Loucy (cell line): ENCODE measurements at regions not wholly inside any gene's neighbourhood (a gene's known extent, or its start where the extent isn't known, plus 50 kb on each side); places are given as distances from the start of the nearest gene placed in this dataset.

ENCODE experiments used
- H2AFZ ChIP-seq: fragments of 200-600 bp; sonication (generic); 2 replicates; pipeline ENCODE4 v1.6.0; 2016; ENCODE audit warnings: antibody characterized with exemption, mild to moderate bottlenecking, low read length, moderate library complexity
- H3F3A ChIP-seq: fragments of 200-600 bp; 2 replicates; pipeline ENCODE4 v1.6.0; 2016; ENCODE audit warnings: antibody characterized with exemption, low read depth, mild to moderate bottlenecking
- H3K27me3 ChIP-seq: fragments of 200-600 bp; sonication (generic); 2 replicates; pipeline ENCODE4 v1.6.1; 2014; ENCODE audit warnings: low read length, mild to moderate bottlenecking; ENCODE audit not compliant: insufficient read depth, poor library complexity, severe bottlenecking
- H3K36me3 ChIP-seq: fragments of 200-600 bp; sonication (generic); 2 replicates; pipeline ENCODE4 v1.6.1; 2016; ENCODE audit warnings: low read length; ENCODE audit not compliant: insufficient read depth
- H3K4me1 ChIP-seq: fragments of 200-600 bp; sonication (generic); 2 replicates; pipeline ENCODE4 v1.5.1; 2014; ENCODE audit warnings: low read length, mild to moderate bottlenecking; ENCODE audit not compliant: insufficient read depth, poor library complexity, severe bottlenecking
- H3K4me2 ChIP-seq: fragments of 200-600 bp; sonication (generic); 2 replicates; pipeline ENCODE4 v1.6.0; 2014; ENCODE audit warnings: antibody characterized with exemption, low read length, low read depth, mild to moderate bottlenecking; ENCODE audit not compliant: poor library complexity, severe bottlenecking
- H3K4me3 ChIP-seq: fragments of 200-600 bp; sonication (generic); 2 replicates; pipeline ENCODE4 v1.5.1; 2014; ENCODE audit warnings: low read length, mild to moderate bottlenecking, mixed read lengths; ENCODE audit not compliant: poor library complexity, severe bottlenecking
- H3K79me2 ChIP-seq: fragments of 200-600 bp; sonication (generic); 2 replicates; pipeline ENCODE4 v1.6.1; 2014; ENCODE audit warnings: low read length; ENCODE audit not compliant: insufficient read depth
- H3K9ac ChIP-seq: fragments of 200-600 bp; sonication (generic); 2 replicates; pipeline ENCODE4 v1.6.0; 2014; ENCODE audit warnings: mild to moderate bottlenecking, low read depth, low read length, moderate library complexity; ENCODE audit not compliant: poor library complexity, severe bottlenecking
- H3K9me2 ChIP-seq: fragments of 200-600 bp; sonication (generic); replicated peaks from 2 replicates; pipeline ENCODE4 v1.6.1; 2016; ENCODE audit warnings: low read depth, low read length, mixed read lengths
- H3K9me3 ChIP-seq: fragments of 200-600 bp; sonication (generic); 2 replicates; pipeline ENCODE4 v1.6.1; 2014; ENCODE audit warnings: mild to moderate bottlenecking, antibody characterized with exemption, low read length, low read depth; ENCODE audit not compliant: insufficient read depth
- H4K20me1 ChIP-seq: fragments of 200-600 bp; sonication (generic); 2 replicates; pipeline ENCODE4 v1.6.0; 2014; ENCODE audit warnings: antibody characterized with exemption, low read length, mild to moderate bottlenecking; ENCODE audit not compliant: insufficient read depth, poor library complexity, severe bottlenecking
- CTCF ChIP-seq: fragments of 200-600 bp; sonication (generic); conservative IDR thresholded peaks from 2 replicates; pipeline ENCODE4 v1.5.1; 2014; ENCODE audit warnings: mild to moderate bottlenecking, antibody characterized with exemption, low read length
- EZH2phosphoT487 ChIP-seq: fragments of 200-600 bp; IDR thresholded peaks from 2 replicates; pipeline ENCODE4 v1.6.1; 2018; ENCODE audit warnings: antibody characterized with exemption, mild to moderate bottlenecking, moderate library complexity, borderline replicate concordance

- Histone ChIP-seq H4K20me1 (no peaks in the 10 kb centered on the region), H3K4me3 (no peak overlapping the region), H3K79me2 (no peaks in the 10 kb centered on the region), H3K9me2 (no peaks in the 10 kb centered on the region), H3K9ac (no peak overlapping the region), H3K4me2 (no peak overlapping the region), H3K27me3 (no peaks in the 10 kb centered on the region), H3K9me3 (no peaks in the 10 kb centered on the region), H3F3A (no peaks in the 10 kb centered on the region), H3K4me1 (no peaks in the 10 kb centered on the region), H3K36me3 (no peaks in the 10 kb centered on the region), H2AFZ (no peak overlapping the region)
- TF ChIP-seq CTCF (no peak), EZH2phosphoT487 (no peak)
Measured at GRCh38 chr19:30245401-30246039, 126.7 kb upstream of the ZNF536 start.

- no peaks in the 10 kb centered on the region for H3K9me2 ChIP-seq
- H4K20me1 ChIP-seq = no peaks in the 10 kb centered on the region
- no peak overlapping the region for H3K9ac ChIP-seq
- TF ChIP-seq EZH2phosphoT487 (no peak), CTCF (no peak)
- no peaks in the 10 kb centered on the region for H3K79me2 ChIP-seq
- H3K27me3 ChIP-seq = no peaks in the 10 kb centered on the region
- H3K4me2 ChIP-seq = no peak overlapping the region
- no peaks in the 10 kb centered on the region for H3K36me3 ChIP-seq
- no peaks in the 10 kb centered on the region for H3K9me3 ChIP-seq
- H2AFZ ChIP-seq = no peak overlapping the region
- no peaks in the 10 kb centered on the region for H3F3A ChIP-seq
- H3K4me1 ChIP-seq = no peaks in the 10 kb centered on the region
- no peak overlapping the region for H3K4me3 ChIP-seq
Measured at GRCh38 chr19:30249911-30250310, 122.3 kb upstream of the ZNF536 start.

- Histone ChIP-seq H3K4me2 (no peak overlapping the region), H3K79me2 (no peaks in the 10 kb centered on the region), H3K36me3 (no peaks in the 10 kb centered on the region), H3K4me1 (no peaks in the 10 kb centered on the region), H3K9me2 (no peaks in the 10 kb centered on the region), H3K9ac (no peak overlapping the region), H3K27me3 (no peaks in the 10 kb centered on the region), H4K20me1 (no peaks in the 10 kb centered on the region), H3F3A (no peaks in the 10 kb centered on the region), H3K4me3 (no peak overlapping the region), H2AFZ (no peak overlapping the region), H3K9me3 (no peaks in the 10 kb centered on the region)
- no peak for TF ChIP-seq CTCF
- no peak for TF ChIP-seq EZH2phosphoT487
Measured at GRCh38 chr19:30252214-30252613, 120.0 kb upstream of the ZNF536 start.
